ENCODE measurements at regions not wholly inside any gene's neighbourhood (a gene's known extent, or its start where the extent isn't known, plus 50 kb on each side); places are given as distances from the start of the nearest gene placed in this dataset.
"Not testable (repeated sequence)": the region's sequence is repeated elsewhere in the genome, so short reads cannot be mapped to it uniquely, and the experiment has no call there.

- Mint-ChIP-seq H3K4me1 (peaks cover 3% of the 10 kb centered on the region), H3K4me3 (no peak overlapping the region), H3K27ac (no peak overlapping the region), H3K27me3 (no peaks in the 10 kb centered on the region), H3K9me3 (no peaks in the 10 kb centered on the region), H3K36me3 (peaks cover 31% of the 10 kb centered on the region)
Measured at GRCh38 chr4:122973465-122973864, 51.1 kb upstream of the NUDT6 start.

GRCh38 chr4:122976111-122976510 lies 53.7 kb upstream of the NUDT6 start:
- Mint-ChIP-seq H3K36me3 (peaks cover 40% of the 10 kb centered on the region), H3K4me3 (no peak overlapping the region), H3K27ac (no peak overlapping the region), H3K27me3 (no peaks in the 10 kb centered on the region), H3K4me1 (no peaks in the 10 kb centered on the region), H3K9me3 (peaks cover 8% of the 10 kb centered on the region)

DNA sequence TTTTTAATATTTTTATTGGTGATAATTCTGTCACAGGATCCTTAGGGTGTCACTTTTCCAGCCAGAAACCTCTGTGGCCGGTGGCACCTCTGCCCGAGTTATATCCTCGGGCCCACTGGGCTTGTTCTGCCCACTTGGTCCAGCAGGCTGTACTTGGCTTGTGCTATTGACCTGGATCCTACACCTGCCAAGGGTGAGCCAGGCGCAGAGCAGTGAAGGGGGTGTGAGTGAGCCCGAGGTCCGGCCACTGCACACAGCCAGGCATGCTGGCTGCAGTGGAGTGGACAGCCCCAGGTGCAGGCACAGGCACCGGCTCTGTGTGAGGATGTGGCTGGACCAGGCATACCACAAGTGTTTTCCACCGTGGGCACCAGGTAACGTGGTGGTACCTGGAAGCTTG lies 54.7 kb upstream of the NUDT6 start:
- no peaks in the 10 kb centered on the region for H3K27me3 Mint-ChIP-seq
- H3K9me3 Mint-ChIP-seq: peaks cover 8% of the 10 kb centered on the region
- no peak overlapping the region for H3K4me3 Mint-ChIP-seq
- H3K36me3 Mint-ChIP-seq: peaks cover 46% of the 10 kb centered on the region
- no peaks in the 10 kb centered on the region for H3K4me1 Mint-ChIP-seq
- H3K27ac Mint-ChIP-seq: no peak overlapping the region

DNA sequence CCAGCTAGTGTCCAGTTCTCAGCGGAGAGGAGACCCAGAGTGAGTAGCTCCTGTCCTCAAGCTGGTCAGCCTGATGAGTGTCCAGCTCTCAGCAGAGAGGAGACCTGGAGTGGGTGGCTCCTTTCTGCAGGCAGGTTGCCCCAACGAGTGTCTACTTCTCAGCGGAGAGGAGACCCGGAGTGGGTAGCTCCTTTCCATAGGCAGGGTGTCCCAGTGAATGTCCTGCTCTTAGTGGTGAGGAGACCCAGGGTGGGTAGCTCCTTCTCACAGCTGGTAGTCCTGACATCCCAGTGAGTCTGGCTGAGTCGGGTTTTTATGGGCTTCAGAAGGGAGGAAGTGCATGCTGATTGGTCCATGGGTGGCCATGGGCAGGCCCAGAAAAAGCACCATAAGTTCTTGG lies 55.7 kb upstream of the NUDT6 start:
- peaks cover 8% of the 10 kb centered on the region for H3K9me3 Mint-ChIP-seq
- H3K4me3 Mint-ChIP-seq: no peak overlapping the region
- H3K36me3 Mint-ChIP-seq: peaks cover 45% of the 10 kb centered on the region
- no peak overlapping the region for H3K27ac Mint-ChIP-seq
- H3K4me1 Mint-ChIP-seq: no peaks in the 10 kb centered on the region
- H3K27me3 Mint-ChIP-seq: no peaks in the 10 kb centered on the region

GRCh38 chr4:122978789-122979188 lies 56.4 kb upstream of the NUDT6 start:
- peaks cover 14% of the 10 kb centered on the region for H3K9me3 Mint-ChIP-seq
- H3K4me1 Mint-ChIP-seq: no peaks in the 10 kb centered on the region
- no peak overlapping the region for H3K27ac Mint-ChIP-seq
- H3K36me3 Mint-ChIP-seq: peaks cover 48% of the 10 kb centered on the region
- no peaks in the 10 kb centered on the region for H3K27me3 Mint-ChIP-seq
- no peak overlapping the region for H3K4me3 Mint-ChIP-seq

DNA sequence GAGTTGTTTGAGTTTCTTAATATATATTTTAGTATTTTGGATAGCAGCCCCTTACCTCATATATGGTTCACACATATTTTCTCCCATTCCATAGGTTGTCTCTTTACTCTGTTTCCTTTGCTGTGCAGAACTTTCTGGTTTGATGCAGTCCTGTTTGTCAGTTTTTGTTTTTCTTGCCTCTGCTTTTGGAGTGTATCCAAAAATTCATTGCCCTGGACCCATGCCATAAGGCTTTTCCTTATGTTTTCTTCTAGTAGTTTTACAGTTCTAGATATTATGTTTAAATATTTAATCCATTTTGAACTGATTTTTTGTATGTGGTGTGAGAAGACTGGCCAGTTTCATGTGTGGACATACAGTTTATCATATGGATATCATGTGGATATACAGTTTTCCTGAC lies 58.5 kb upstream of the NUDT6 start:
- Mint-ChIP-seq H3K27me3 (no peaks in the 10 kb centered on the region), H3K27ac (no peak overlapping the region), H3K36me3 (peaks cover 61% of the 10 kb centered on the region), H3K4me1 (peaks cover 8% of the 10 kb centered on the region), H3K9me3 (peaks cover 30% of the 10 kb centered on the region), H3K4me3 (no peak overlapping the region)

GRCh38 chr4:122988696-122989095 lies 66.3 kb upstream of the NUDT6 start:
- Mint-ChIP-seq H3K36me3 (peaks cover 58% of the 10 kb centered on the region), H3K9me3 (peaks cover 42% of the 10 kb centered on the region), H3K4me1 (peaks cover 8% of the 10 kb centered on the region), H3K27me3 (no peaks in the 10 kb centered on the region), H3K4me3 (no peak overlapping the region), H3K27ac (no peak overlapping the region)

- Mint-ChIP-seq H3K4me3 (no peak overlapping the region), H3K36me3 (peaks cover 43% of the 10 kb centered on the region), H3K27me3 (no peaks in the 10 kb centered on the region), H3K4me1 (no peaks in the 10 kb centered on the region), H3K27ac (no peak overlapping the region), H3K9me3 (peaks cover 26% of the 10 kb centered on the region)
Measured at GRCh38 chr4:122990891-122991290, 68.5 kb upstream of the NUDT6 start.

DNA sequence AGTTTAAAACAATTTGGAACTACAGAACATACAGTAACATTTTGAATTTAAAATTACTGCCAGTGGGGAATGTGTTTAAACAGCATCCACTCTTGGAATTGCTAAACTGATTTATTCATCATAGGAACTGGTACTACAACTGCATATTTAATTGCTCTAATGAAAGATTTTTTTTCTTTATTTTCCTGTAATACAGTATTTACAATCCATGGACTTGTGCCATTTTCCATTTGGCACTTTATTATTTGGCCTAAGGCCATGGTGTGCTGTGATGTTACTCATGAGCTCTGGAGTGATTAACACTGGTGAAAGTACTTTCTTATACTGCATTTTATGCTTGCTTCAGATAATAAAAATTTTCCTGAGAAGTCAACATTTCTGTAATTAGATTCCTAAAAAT lies 69.7 kb upstream of the NUDT6 start:
- H3K27me3 Mint-ChIP-seq: no peaks in the 10 kb centered on the region
- no peaks in the 10 kb centered on the region for H3K4me1 Mint-ChIP-seq
- peaks cover 38% of the 10 kb centered on the region for H3K36me3 Mint-ChIP-seq
- H3K4me3 Mint-ChIP-seq: no peak overlapping the region
- H3K27ac Mint-ChIP-seq: no peak overlapping the region
- H3K9me3 Mint-ChIP-seq: peaks cover 18% of the 10 kb centered on the region

DNA sequence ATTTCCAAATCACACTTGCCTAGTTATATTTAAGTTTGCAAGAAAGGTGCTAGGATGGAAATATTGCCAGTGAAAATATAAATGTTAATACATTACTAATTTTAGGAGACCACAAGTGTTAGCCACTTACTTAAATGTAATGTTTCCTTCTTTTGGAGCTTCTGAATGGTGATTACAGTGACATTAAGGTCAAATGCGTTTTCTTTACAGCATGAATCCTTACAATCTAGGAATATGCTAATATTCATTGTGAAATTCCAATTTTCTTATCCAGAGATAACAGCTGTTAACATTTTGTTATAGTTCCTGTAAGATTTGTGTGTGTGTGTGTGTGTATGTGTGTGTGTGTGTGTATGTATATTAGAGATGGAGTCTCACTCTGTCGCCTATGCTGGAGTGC lies 70.2 kb upstream of the NUDT6 start:
- Mint-ChIP-seq H3K27me3 (no peaks in the 10 kb centered on the region), H3K36me3 (peaks cover 39% of the 10 kb centered on the region), H3K4me3 (no peak overlapping the region), H3K27ac (no peak overlapping the region), H3K9me3 (peaks cover 12% of the 10 kb centered on the region), H3K4me1 (no peaks in the 10 kb centered on the region)

DNA sequence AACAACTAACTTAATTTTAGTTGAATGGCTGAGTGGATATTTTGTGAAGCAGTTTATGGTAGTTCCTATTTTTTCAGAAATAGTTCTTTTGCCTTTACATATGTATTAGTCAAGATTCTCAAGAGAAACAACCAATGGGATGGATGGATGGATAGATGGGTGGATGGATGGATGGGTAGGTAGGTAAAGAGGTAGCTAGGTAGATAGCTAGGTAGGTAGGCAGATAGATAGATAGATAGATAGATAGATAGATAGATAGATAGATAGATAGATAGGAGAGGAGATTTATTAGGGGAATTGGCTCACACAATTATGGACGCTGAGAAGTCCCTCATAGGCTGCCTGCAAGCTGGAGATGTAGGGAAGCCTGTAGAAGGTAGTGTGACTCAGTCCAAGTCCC lies 74.0 kb upstream of the NUDT6 start:
- H3K4me3 Mint-ChIP-seq: no peak overlapping the region
- peaks cover 4% of the 10 kb centered on the region for H3K4me1 Mint-ChIP-seq
- no peak overlapping the region for H3K27ac Mint-ChIP-seq
- H3K9me3 Mint-ChIP-seq: no peaks in the 10 kb centered on the region
- H3K27me3 Mint-ChIP-seq: no peaks in the 10 kb centered on the region
- peaks cover 29% of the 10 kb centered on the region for H3K36me3 Mint-ChIP-seq

- peaks cover 29% of the 10 kb centered on the region for H3K36me3 Mint-ChIP-seq
Measured at GRCh38 chr4:122997463-122998101, 75.2 kb upstream of the NUDT6 start.

DNA sequence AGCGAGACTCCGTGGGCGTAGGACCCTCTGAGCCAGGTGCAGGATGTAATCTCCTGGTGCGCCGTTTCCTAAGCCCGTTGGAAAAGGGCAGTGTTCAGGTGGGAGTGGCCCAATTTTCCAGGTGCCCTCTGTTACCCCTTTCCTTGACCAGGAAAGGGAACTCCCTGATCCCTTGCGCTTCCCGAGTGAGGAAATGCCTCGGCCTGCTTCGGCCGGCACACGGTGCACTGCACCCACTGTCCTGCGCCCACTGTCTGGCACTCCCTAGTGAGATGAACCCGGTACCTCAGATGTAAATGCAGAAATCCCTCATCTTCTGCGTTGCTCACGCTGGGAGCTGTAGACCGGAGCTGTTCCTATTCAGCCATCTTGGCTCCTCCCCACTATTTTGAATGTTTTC lies 81.7 kb upstream of the NUDT6 start:
- H3K4me1 Mint-ChIP-seq: peaks cover 14% of the 10 kb centered on the region
- H3K27ac Mint-ChIP-seq, H3K27me3 Mint-ChIP-seq, H3K4me3 Mint-ChIP-seq, H3K9me3 Mint-ChIP-seq: not testable (repeated sequence)
- peaks cover 45% of the 10 kb centered on the region for H3K36me3 Mint-ChIP-seq

More at GRCh38 chr4:122997463-122998101, 75.2 kb upstream of the NUDT6 start:
- Mint-ChIP-seq H3K4me3 (no peak overlapping the region), H3K27me3 (no peaks in the 10 kb centered on the region), H3K4me1 (peaks cover 4% of the 10 kb centered on the region), H3K27ac (no peak overlapping the region), H3K9me3 (no peaks in the 10 kb centered on the region)

DNA sequence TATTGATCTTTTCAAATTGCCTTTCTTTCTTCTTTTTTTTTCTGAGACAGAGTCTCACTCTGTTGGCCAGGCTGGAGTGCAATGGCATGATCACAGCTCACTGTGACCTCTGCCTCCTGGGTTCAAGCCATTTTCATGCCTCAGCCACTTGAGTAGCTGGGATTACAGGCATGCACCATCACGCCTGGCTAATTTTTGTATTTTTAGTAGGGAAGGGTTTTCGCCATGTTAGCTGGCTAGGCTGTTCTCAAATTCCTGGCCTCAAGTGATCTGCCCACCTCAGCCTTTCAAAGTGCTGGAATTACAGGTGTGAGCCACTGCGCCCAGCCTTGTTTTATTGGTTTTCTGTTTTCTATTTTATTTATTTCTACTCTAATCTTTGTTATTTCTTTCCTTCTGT lies 82.7 kb upstream of the NUDT6 start:
- H3K4me3 Mint-ChIP-seq, H3K9me3 Mint-ChIP-seq, H3K27me3 Mint-ChIP-seq, H3K27ac Mint-ChIP-seq: not testable (repeated sequence)
- Mint-ChIP-seq H3K36me3 (peaks cover 43% of the 10 kb centered on the region), H3K4me1 (peaks cover 14% of the 10 kb centered on the region)

DNA sequence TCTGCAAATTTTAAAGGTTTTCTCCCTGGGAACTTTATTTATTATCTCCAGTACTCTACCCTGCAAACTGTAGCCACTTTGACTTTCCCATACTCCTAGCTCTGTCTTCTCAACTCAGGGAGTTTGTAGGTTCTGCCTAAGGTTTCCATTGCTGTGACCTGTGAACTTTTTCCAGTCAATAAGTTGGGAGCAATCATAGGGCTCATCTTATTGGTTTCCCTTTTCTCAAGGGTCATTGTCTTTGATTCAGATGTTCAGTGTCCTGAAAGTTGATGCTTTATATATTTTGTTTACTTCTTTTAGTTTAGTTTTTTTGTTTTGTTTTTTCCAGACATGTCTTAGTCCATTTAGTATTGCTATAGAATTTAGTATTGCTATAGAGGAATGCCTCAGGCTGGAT lies 85.3 kb upstream of the NUDT6 start:
- H3K27ac Mint-ChIP-seq: no peak overlapping the region
- no peak overlapping the region for H3K4me3 Mint-ChIP-seq
- H3K9me3 Mint-ChIP-seq: peaks cover 7% of the 10 kb centered on the region
- H3K27me3 Mint-ChIP-seq: no peaks in the 10 kb centered on the region
- peaks cover 12% of the 10 kb centered on the region for H3K4me1 Mint-ChIP-seq
- peaks cover 53% of the 10 kb centered on the region for H3K36me3 Mint-ChIP-seq

- H3K4me1 Mint-ChIP-seq, H3K4me3 Mint-ChIP-seq, H3K9me3 Mint-ChIP-seq, H3K27me3 Mint-ChIP-seq, H3K27ac Mint-ChIP-seq: not testable (repeated sequence)
- H3K36me3 Mint-ChIP-seq: peaks cover 32% of the 10 kb centered on the region
Measured at GRCh38 chr4:123012416-123012815, 90.0 kb upstream of the NUDT6 start.

DNA sequence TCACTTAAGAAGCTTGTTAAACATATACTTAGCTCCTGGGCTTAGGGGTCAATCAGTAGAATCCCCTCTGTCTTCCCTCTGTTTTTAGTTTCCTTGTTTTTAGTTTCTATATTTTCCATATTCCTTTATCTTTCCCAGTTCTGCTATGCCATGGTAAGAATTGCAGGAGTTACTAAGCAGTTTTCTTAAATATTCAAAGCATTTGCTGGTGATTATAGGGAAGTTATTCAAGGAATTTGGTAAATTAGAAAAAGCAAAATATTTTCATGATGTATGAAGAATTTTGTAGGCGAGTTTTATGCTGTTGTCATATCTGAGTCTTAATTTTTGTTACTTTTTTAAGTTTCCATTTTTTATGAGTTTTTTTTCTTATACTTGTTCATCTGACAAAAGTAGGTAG lies 91.6 kb upstream of the NUDT6 start:
- no peaks in the 10 kb centered on the region for H3K4me1 Mint-ChIP-seq
- no peaks in the 10 kb centered on the region for H3K9me3 Mint-ChIP-seq
- H3K27me3 Mint-ChIP-seq: no peaks in the 10 kb centered on the region
- no peak overlapping the region for H3K4me3 Mint-ChIP-seq
- H3K27ac Mint-ChIP-seq: no peak overlapping the region
- peaks cover 28% of the 10 kb centered on the region for H3K36me3 Mint-ChIP-seq

All from activated naive CD4-positive, alpha-beta T cell treated with anti-CD3 and anti-CD28 coated beads, Interleukin-2, amount 50 U/mL, for 24 hours (primary cell).